DND-41 (cell line): ENCODE measurements at regions not wholly inside any gene's neighbourhood (a gene's known extent, or its start where the extent isn't known, plus 50 kb on each side); places are given as distances from the start of the nearest gene placed in this dataset.

Experiments used
- ATAC-seq: fragments of 200-7000 bp; cut with Tn5 transposase; 3 replicates; pipeline ENCODE4 v1.9.1; 2021; ENCODE audit warnings: low read depth; ENCODE audit not compliant: insufficient read depth
- DNase-seq: peaks from one replicate; pipeline ENCODE4 v3.0.0-alpha.2; 2020
- H2AFZ ChIP-seq: 2 replicates; pipeline ENCODE4 v1.6.0; 2012; ENCODE audit warnings: low read depth, low read length
- H3K27ac ChIP-seq: 2 replicates; pipeline ENCODE4 v1.5.1; 2012; ENCODE audit warnings: low read length, inconsistent platforms
- H3K27me3 ChIP-seq: fragments of 200-600 bp; sonication (generic); 2 replicates; pipeline ENCODE4 v1.6.0; 2012; ENCODE audit warnings: low read length, mild to moderate bottlenecking, inconsistent platforms; ENCODE audit not compliant: insufficient read depth, poor library complexity
- H3K36me3 ChIP-seq: 2 replicates; pipeline ENCODE4 v1.5.1; 2012; ENCODE audit warnings: low read length, inconsistent platforms; ENCODE audit not compliant: insufficient read depth
- H3K4me1 ChIP-seq: 2 replicates; pipeline ENCODE4 v1.5.1; 2012; ENCODE audit warnings: mild to moderate bottlenecking, low read length; ENCODE audit not compliant: insufficient read depth
- H3K4me2 ChIP-seq: 2 replicates; pipeline ENCODE4 v1.6.0; 2012; ENCODE audit warnings: mild to moderate bottlenecking, moderate library complexity, low read length, inconsistent platforms; ENCODE audit not compliant: insufficient read depth
- H3K4me3 ChIP-seq, 2 experiments: fragments of 200-600 bp in 1 of 2; shearing (Covaris generic) in 1 of 2; 2 replicates each; pipeline ENCODE4 v1.5.1; 2012 to 2016; ENCODE audit warnings: inconsistent platforms in 2 of 2, low read length in 2 of 2, mild to moderate bottlenecking in 2 of 2, low read depth in 1 of 2, moderate library complexity in 1 of 2
- H3K79me2 ChIP-seq: 2 replicates; pipeline ENCODE4 v1.6.0; 2012; ENCODE audit warnings: low read length, inconsistent platforms; ENCODE audit not compliant: insufficient read depth
- H3K9ac ChIP-seq: 2 replicates; pipeline ENCODE4 v1.6.0; 2012; ENCODE audit warnings: low read depth, mild to moderate bottlenecking, inconsistent platforms, low read length, moderate library complexity
- H3K9me3 ChIP-seq: 2 replicates; pipeline ENCODE4 v1.5.1; 2012; ENCODE audit warnings: low read length, moderate library complexity, mild to moderate bottlenecking, inconsistent platforms; ENCODE audit not compliant: insufficient read depth, severe bottlenecking
- H4K20me1 ChIP-seq: 2 replicates; pipeline ENCODE4 v1.6.0; 2012; ENCODE audit warnings: low read length; ENCODE audit not compliant: insufficient read depth
- CTCF ChIP-seq: IDR thresholded peaks from 2 replicates; pipeline ENCODE4 v1.5.1; 2012; ENCODE audit warnings: borderline replicate concordance, low read length, moderate library complexity, mild to moderate bottlenecking; ENCODE audit not compliant: poor library complexity, severe bottlenecking; ENCODE audit errors: extremely low read depth
- EZH2 ChIP-seq: IDR thresholded peaks from 3 replicates; pipeline ENCODE4 v1.6.1; 2012; ENCODE audit warnings: borderline replicate concordance, low read depth, mild to moderate bottlenecking, moderate library complexity, low read length, inconsistent platforms; ENCODE audit not compliant: severe bottlenecking

GRCh38 chr20:56764671-56765070 lies 135.6 kb downstream of the TFAP2C start:
- TF ChIP-seq CTCF (no peak), EZH2 (no peak)
- no peaks in the 10 kb centered on the region for H3K36me3 ChIP-seq
- H3K79me2 ChIP-seq, result no peaks in the 10 kb centered on the region
- H2AFZ ChIP-seq, result no peak overlapping the region
- H3K4me2 ChIP-seq, result no peak overlapping the region
- H3K27ac ChIP-seq, result no peak overlapping the region
- no peaks in the 10 kb centered on the region for H4K20me1 ChIP-seq
- no peaks in the 10 kb centered on the region for H3K27me3 ChIP-seq
- DNase-seq, result no peak
- H3K9me3 ChIP-seq, result no peaks in the 10 kb centered on the region
- H3K9ac ChIP-seq, result no peak overlapping the region
- ATAC-seq, result no peak
- H3K4me1 ChIP-seq, result no peaks in the 10 kb centered on the region
- no peak overlapping the region for H3K4me3 ChIP-seq

- Histone ChIP-seq H3K4me3 (no peak overlapping the region), H3K4me1 (no peaks in the 10 kb centered on the region), H3K36me3 (no peaks in the 10 kb centered on the region), H4K20me1 (no peaks in the 10 kb centered on the region), H3K4me2 (no peak overlapping the region), H3K27me3 (no peaks in the 10 kb centered on the region), H2AFZ (no peak overlapping the region), H3K27ac (no peak overlapping the region), H3K9ac (no peak overlapping the region), H3K9me3 (no peaks in the 10 kb centered on the region), H3K79me2 (no peaks in the 10 kb centered on the region)
- no peak for DNase-seq
- no peak for ATAC-seq
- no peak for TF ChIP-seq CTCF
- TF ChIP-seq EZH2, result no peak
Observed at GRCh38 chr20:56765172-56766073, 136.3 kb downstream of the TFAP2C start.

GRCh38 chr20:56766528-56766927 lies 137.4 kb downstream of the TFAP2C start:
- H3K27me3 ChIP-seq, result no peaks in the 10 kb centered on the region

More at GRCh38 chr20:56766528-56766927, 137.4 kb downstream of the TFAP2C start:
- Histone ChIP-seq H3K36me3 (no peaks in the 10 kb centered on the region), H2AFZ (no peak overlapping the region), H3K4me3 (no peak overlapping the region), H3K79me2 (no peaks in the 10 kb centered on the region), H4K20me1 (no peaks in the 10 kb centered on the region), H3K27ac (no peak overlapping the region), H3K4me1 (no peaks in the 10 kb centered on the region), H3K9ac (no peak overlapping the region), H3K4me2 (no peak overlapping the region), H3K9me3 (no peaks in the 10 kb centered on the region)
- ATAC-seq (no peak), DNase-seq (no peak)
- TF ChIP-seq EZH2 (no peak), CTCF (no peak)
